Esophagus muscularis mucosa (tissue), 4 donors: ENCODE measurements at regions not wholly inside any gene's neighbourhood (a gene's known extent, or its start where the extent isn't known, plus 50 kb on each side); places are given as distances from the start of the nearest gene placed in this dataset.

Source experiments
- DNase-seq: peaks from one replicate; pipeline ENCODE4 v3.0.0-alpha.2; 2017; ENCODE audit errors: extremely low spot score
- H3K27ac ChIP-seq, 4 donors: fragments of 200-600 bp; sonication (generic); replicated peaks in 1 of 4; 1 replicate in 3 of 4; 2 replicates in 1 of 4; pipeline ENCODE4 v1.5.1; 2016 to 2019; ENCODE audit warnings: mild to moderate bottlenecking in 1 of 4
- H3K27me3 ChIP-seq, 4 donors: fragments of 200-600 bp; sonication (generic); one replicate each; pipeline versions ENCODE4 v1.5.1 to v1.6.0; 2016 to 2019
- H3K36me3 ChIP-seq, 4 donors: fragments of 200-600 bp; sonication (generic); one replicate each; pipeline ENCODE4 v1.5.1; 2016 to 2019
- H3K4me1 ChIP-seq, 4 donors: fragments of 200-600 bp; sonication (generic); one replicate each; pipeline ENCODE4 v1.5.1; 2016 to 2019
- H3K4me3 ChIP-seq, 4 donors: fragments of 200-600 bp; sonication (generic); 1 replicate in 2 of 4; 2 replicates in 2 of 4; pipeline ENCODE4 v1.5.1; 2016 to 2019; ENCODE audit warnings: mild to moderate bottlenecking in 4 of 4, moderate library complexity in 1 of 4
- H3K9me3 ChIP-seq, 4 donors: fragments of 200-600 bp; sonication (generic); 1 replicate in 3 of 4; 2 replicates in 1 of 4; pipeline ENCODE4 v1.5.1; 2016 to 2019
- CTCF ChIP-seq, 3 experiments: fragments of 200-600 bp in 2 of 3; fragments of 450-650 bp in 1 of 3; sonication (generic) in 2 of 3; IDR thresholded peaks; one replicate each; pipeline ENCODE4 v1.5.1; 2017 to 2019; ENCODE audit warnings: antibody characterized with exemption in 3 of 3, mild to moderate bottlenecking in 2 of 3, moderate library complexity in 1 of 3
- EP300 ChIP-seq: sonication (generic); formaldehyde crosslinking; IDR thresholded peaks from one replicate; pipeline ENCODE4 v1.6.1; 2017; ENCODE audit warnings: antibody characterized with exemption
- POLR2A ChIP-seq: fragments of 450-650 bp; IDR thresholded peaks from one replicate; pipeline ENCODE4 v1.6.1; 2017; ENCODE audit warnings: antibody characterized with exemption, moderate library complexity, mild to moderate bottlenecking, low read depth
- POLR2AphosphoS5 ChIP-seq, 2 donors: sonication (generic); formaldehyde crosslinking; IDR thresholded peaks; one replicate each; pipeline ENCODE4 v1.6.1; 2017; ENCODE audit warnings: antibody characterized with exemption in 2 of 2
- WGBS: methylation state at CpG from one replicate; pipeline ENCODE4 v1.1.5; 2018; 5-methylcytosine and 5-hydroxymethylcytosine counted together
- intact Hi-C: fragments of 100-400 bp; cut with DNase I; formaldehyde crosslinking; loops from one replicate; pipeline ENCODE4 v1.15.1; 2023

GRCh38 chr10:121311812-121312443 is 286.3 kb downstream of the FGFR2 start:
- no peak overlapping the region for H3K4me3 ChIP-seq
- WGBS: 75% methylated on average over 7 of the region's 7 CpGs
- H3K4me1 ChIP-seq: peaks cover 0 to 10% (median 3%) of the 10 kb centered on the region in 4 donors
- no peaks in the 10 kb centered on the region for H3K27me3 ChIP-seq
- intact Hi-C loops: no loop called here
- no peaks in the 10 kb centered on the region for H3K36me3 ChIP-seq
- no peak for TF ChIP-seq CTCF (IDR thresholded peaks at IDR 0.05)
- no peak for TF ChIP-seq EP300
- no peak for TF ChIP-seq POLR2AphosphoS5 (IDR thresholded peaks at IDR 0.05)
- TF ChIP-seq POLR2A: no peak
- H3K9me3 ChIP-seq: no peaks in the 10 kb centered on the region
- no peak overlapping the region for H3K27ac ChIP-seq
- peak; percentile 70 for DNase-seq

- WGBS: 28% methylated on average over 5 of the region's 5 CpGs
These were observed 285.7 kb downstream of the FGFR2 start for GRCh38 chr10:121312587-121312986.

GRCh38 chr10:121313119-121313875 is 284.9 kb downstream of the FGFR2 start:
- DNase-seq: no peak
- Histone ChIP-seq H3K36me3 (no peaks in the 10 kb centered on the region), H3K27me3 (no peaks in the 10 kb centered on the region), H3K9me3 (no peaks in the 10 kb centered on the region), H3K4me3 (no peak overlapping the region), H3K4me1 (peaks cover 0 to 10% (median 3%) of the 10 kb centered on the region in 4 donors), H3K27ac (no peak overlapping the region)
- 75% methylated on average over 17 of the region's 17 CpGs for WGBS
- TF ChIP-seq POLR2AphosphoS5 (IDR thresholded peaks at IDR 0.05) (no peak), CTCF (IDR thresholded peaks at IDR 0.05) (no peak), EP300 (no peak), POLR2A (no peak)
- intact Hi-C loops: no loop called here

More at GRCh38 chr10:121312587-121312986, 285.7 kb downstream of the FGFR2 start:
- Histone ChIP-seq H3K4me3 (no peak overlapping the region), H3K9me3 (no peaks in the 10 kb centered on the region), H3K4me1 (peaks cover 0 to 10% (median 3%) of the 10 kb centered on the region in 4 donors), H3K27ac (no peak overlapping the region), H3K36me3 (no peaks in the 10 kb centered on the region), H3K27me3 (no peaks in the 10 kb centered on the region)
- no peak for DNase-seq
- TF ChIP-seq POLR2A: no peak
- TF ChIP-seq CTCF (IDR thresholded peaks at IDR 0.05): no peak
- TF ChIP-seq EP300: no peak
- TF ChIP-seq POLR2AphosphoS5 (IDR thresholded peaks at IDR 0.05): no peak
- intact Hi-C loops: no loop called here

- H3K27me3 ChIP-seq: no peaks in the 10 kb centered on the region
- TF ChIP-seq CTCF (IDR thresholded peaks at IDR 0.05): no peak
- TF ChIP-seq POLR2A: no peak
- TF ChIP-seq POLR2AphosphoS5 (IDR thresholded peaks at IDR 0.05): no peak
- peaks cover 0 to 10% (median 3%) of the 10 kb centered on the region in 4 donors for H3K4me1 ChIP-seq
- intact Hi-C loops: no loop called here
- H3K4me3 ChIP-seq: no peak overlapping the region
- H3K27ac ChIP-seq: no peak overlapping the region
- no peaks in the 10 kb centered on the region for H3K36me3 ChIP-seq
- peak; percentile 86 for DNase-seq
- WGBS: 92% methylated on average over 3 of the region's 3 CpGs
- no peaks in the 10 kb centered on the region for H3K9me3 ChIP-seq
These were observed 281.8 kb downstream of the FGFR2 start for GRCh38 chr10:121316432-121316831.
